Urinary bladder (tissue), 3 donors: ENCODE measurements at regions not wholly inside any gene's neighbourhood (a gene's known extent, or its start where the extent isn't known, plus 50 kb on each side); places are given as distances from the start of the nearest gene placed in this dataset.
"Not testable (repeated sequence)": the region's sequence is repeated elsewhere in the genome, so short reads cannot be mapped to it uniquely, and the experiment has no call there.

Experiments used
- DNase-seq: peaks from one replicate; pipeline ENCODE4 v3.0.0-alpha.2; 2015; ENCODE audit errors: extremely low spot score
- H3K27ac ChIP-seq: one replicate; pipeline ENCODE4 v1.5.1; 2013; ENCODE audit warnings: low read depth, mild to moderate bottlenecking, moderate library complexity
- H3K36me3 ChIP-seq: one replicate; pipeline ENCODE4 v1.6.1; 2013; ENCODE audit warnings: mild to moderate bottlenecking, moderate library complexity; ENCODE audit not compliant: insufficient read depth
- H3K4me1 ChIP-seq: one replicate; pipeline ENCODE4 v1.6.1; 2013; ENCODE audit warnings: mild to moderate bottlenecking, moderate library complexity; ENCODE audit not compliant: insufficient read depth
- H3K4me3 ChIP-seq: one replicate; pipeline ENCODE4 v1.5.1; 2013; ENCODE audit warnings: low read depth, low read length
- WGBS: extraction: QIAGEN DNeasy Blood & Tissue Kit; methylation state at CpG from one replicate; pipeline ENCODE4 v1.1.7; 2013; 5-methylcytosine and 5-hydroxymethylcytosine counted together
- donor health status: healthy with polysubstance abuse.
- donor health status: healthy.

GRCh38 chr3:110504401-110504800, 567.2 kb upstream of the NECTIN3 start:
- WGBS: 81% methylated on average over 2 of the region's 2 CpGs

DNA sequence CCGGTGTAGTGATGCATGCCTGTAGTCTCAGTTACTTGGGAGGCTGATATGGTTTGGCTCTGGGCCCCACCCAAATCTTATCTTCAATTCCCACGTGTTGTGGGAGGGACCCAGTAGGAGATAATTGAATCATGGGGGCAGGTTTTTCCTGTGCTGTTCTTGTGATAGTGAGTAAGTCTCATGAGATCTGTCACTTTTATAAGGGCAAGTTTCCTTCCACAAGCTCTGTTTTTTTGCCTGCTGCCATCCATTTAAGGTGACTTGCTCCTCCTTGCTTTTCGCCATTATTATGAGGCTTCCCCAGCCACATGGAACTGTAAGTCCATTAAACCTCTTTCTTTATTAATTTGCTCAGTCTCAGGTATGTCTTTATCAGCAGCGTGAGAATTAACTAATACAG, 566.7 kb upstream of the NECTIN3 start:
- H3K4me3 ChIP-seq: no peak overlapping the region
- no peak overlapping the region for H3K27ac ChIP-seq
- no peaks in the 10 kb centered on the region for H3K36me3 ChIP-seq
- 72% methylated on average over 4 of the region's 4 CpGs for WGBS
- H3K4me1 ChIP-seq: no peaks in the 10 kb centered on the region
- DNase-seq: no peak

More at GRCh38 chr3:110504401-110504800, 567.2 kb upstream of the NECTIN3 start:
- no peak for DNase-seq
- H3K4me1 ChIP-seq: no peaks in the 10 kb centered on the region
- H3K4me3 ChIP-seq: no peak overlapping the region
- H3K27ac ChIP-seq: no peak overlapping the region
- no peaks in the 10 kb centered on the region for H3K36me3 ChIP-seq

- no peaks in the 10 kb centered on the region for H3K4me1 ChIP-seq
- no peak overlapping the region for H3K27ac ChIP-seq
- no peaks in the 10 kb centered on the region for H3K36me3 ChIP-seq
- H3K4me3 ChIP-seq: no peak overlapping the region
- WGBS: 80% methylated on average over 4 of the region's 4 CpGs
- no peak for DNase-seq
These were observed 564.7 kb upstream of the NECTIN3 start for GRCh38 chr3:110506890-110507289.

DNA sequence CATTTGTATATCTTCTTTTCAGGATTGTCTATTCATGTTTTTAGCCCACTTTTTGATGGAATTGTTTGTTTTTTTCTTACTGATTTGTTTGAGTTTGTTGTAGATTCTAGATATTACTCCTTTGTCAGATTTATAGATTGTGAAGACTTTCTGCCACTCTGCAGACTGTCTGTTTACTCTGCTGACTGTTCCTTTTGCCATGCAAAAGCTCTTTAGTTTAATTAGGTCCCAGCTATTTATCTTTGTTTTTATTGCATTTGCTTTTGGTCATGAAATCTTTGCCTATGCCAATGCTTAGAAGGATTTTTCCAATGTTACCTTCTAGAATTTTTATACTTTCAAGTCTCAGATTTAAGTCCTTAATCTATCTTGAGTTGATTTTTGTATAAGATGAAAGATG, 564.0 kb upstream of the NECTIN3 start:
- H3K36me3 ChIP-seq, DNase-seq, H3K4me1 ChIP-seq, H3K4me3 ChIP-seq, H3K27ac ChIP-seq: not testable (repeated sequence)

DNA sequence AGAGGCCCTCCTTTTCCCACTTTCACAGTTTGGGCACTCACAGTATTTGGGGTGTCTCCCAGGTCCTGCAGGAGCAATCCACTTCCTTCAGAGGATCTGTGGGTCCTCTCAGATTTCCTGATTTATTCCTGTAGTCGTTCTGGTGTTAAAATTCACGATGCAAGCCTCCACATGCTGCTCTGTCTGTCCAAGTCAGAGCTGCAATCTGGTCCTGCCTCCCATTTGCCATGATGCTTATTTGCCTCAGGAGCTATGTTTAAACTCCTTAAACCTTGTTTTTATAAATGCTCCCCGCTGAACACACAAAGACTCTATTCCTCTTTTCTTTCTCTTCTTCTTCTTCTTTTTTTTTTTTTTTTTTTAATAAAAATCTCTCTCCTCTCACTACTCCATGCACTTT, 558.7 kb upstream of the NECTIN3 start:
- no peak overlapping the region for H3K27ac ChIP-seq
- no peaks in the 10 kb centered on the region for H3K4me1 ChIP-seq
- WGBS: 61% methylated on average over 3 of the region's 3 CpGs
- no peak for DNase-seq
- no peak overlapping the region for H3K4me3 ChIP-seq
- H3K36me3 ChIP-seq: no peaks in the 10 kb centered on the region

DNA sequence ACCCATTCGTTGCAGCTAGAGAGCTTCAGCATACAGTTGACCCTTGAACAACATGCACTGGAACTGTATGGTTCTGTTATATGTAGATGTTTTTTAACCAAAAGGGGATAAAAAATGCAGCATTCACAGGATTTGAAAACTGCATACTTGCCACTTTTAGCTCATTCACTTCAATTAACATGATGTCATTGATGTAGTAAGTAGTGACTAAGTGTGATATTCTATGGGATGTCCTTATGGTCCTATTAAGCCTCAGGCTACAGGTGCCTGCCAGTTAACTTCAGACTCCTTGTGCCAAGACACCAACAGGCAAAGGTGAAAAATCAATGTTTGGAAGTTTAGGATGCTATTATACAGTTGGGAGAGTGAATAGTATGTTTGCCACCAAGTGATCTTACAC, 553.6 kb upstream of the NECTIN3 start:
- no peaks in the 10 kb centered on the region for H3K36me3 ChIP-seq
- no peak for DNase-seq
- no peak overlapping the region for H3K27ac ChIP-seq
- 81% methylated on average over 1 of the region's 1 CpG for WGBS
- H3K4me3 ChIP-seq: no peak overlapping the region
- H3K4me1 ChIP-seq: no peaks in the 10 kb centered on the region

GRCh38 chr3:110519071-110519470, 552.5 kb upstream of the NECTIN3 start:
- H3K4me1 ChIP-seq: no peaks in the 10 kb centered on the region
- H3K36me3 ChIP-seq: no peaks in the 10 kb centered on the region
- no peak overlapping the region for H3K4me3 ChIP-seq
- WGBS: 54% methylated on average over 1 of the region's 1 CpG
- no peak for DNase-seq
- no peak overlapping the region for H3K27ac ChIP-seq

GRCh38 chr3:110521019-110521418, 550.6 kb upstream of the NECTIN3 start:
- H3K27ac ChIP-seq: no peak overlapping the region
- WGBS: 73% methylated on average over 2 of the region's 2 CpGs
- no peak for DNase-seq
- no peak overlapping the region for H3K4me3 ChIP-seq
- no peaks in the 10 kb centered on the region for H3K4me1 ChIP-seq
- no peaks in the 10 kb centered on the region for H3K36me3 ChIP-seq

- 80% methylated on average over 6 of the region's 6 CpGs for WGBS
- DNase-seq: not testable (repeated sequence)
These were observed 546.0 kb upstream of the NECTIN3 start for GRCh38 chr3:110525558-110526064.

DNA sequence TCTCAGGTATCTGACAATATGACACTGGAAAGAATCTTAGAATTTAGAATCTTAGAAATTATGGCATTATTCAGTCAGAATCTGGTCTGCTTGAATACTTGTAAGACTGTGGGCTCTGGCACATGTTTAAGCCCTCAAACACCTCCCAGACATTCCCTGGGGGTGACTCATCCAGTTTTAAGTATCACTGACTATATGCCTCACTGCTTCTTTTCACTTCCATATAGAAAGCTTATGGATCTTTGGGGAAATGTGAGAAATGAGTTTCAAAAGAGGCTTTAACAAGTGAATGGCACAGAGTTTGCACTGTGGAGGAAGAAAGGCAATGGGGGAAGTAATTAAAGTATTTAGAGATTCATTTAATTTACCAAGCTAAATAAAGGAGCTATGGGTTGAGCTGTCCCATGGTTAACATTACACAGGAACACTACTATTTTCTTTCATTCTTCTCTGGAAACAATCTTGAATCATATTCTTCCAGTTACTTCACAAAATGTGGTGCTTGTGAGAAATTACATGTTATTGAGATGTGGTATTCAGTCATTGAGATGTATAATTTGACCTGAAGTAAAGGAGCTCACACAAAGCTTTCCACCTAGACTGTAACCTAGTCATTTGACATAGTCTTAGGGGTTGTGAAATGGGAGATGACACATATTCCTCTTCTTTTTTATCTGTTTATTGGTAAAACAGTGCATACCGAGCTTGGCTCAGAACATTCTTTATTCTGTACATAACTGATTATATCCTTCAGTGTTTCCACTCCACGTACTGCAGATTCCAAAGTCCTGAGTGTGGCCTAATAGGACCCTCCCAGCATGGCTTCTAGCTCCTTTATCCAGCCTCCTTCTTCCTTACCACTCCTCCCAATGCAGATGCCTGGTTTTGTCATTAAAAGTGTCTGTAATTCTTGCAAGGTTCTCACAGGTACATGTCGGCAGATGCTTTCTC, 544.6 kb upstream of the NECTIN3 start:
- no peaks in the 10 kb centered on the region for H3K36me3 ChIP-seq
- H3K27ac ChIP-seq: no peak overlapping the region
- WGBS: 47% methylated on average over 3 of the region's 3 CpGs
- no peak for DNase-seq
- no peaks in the 10 kb centered on the region for H3K4me1 ChIP-seq
- no peak overlapping the region for H3K4me3 ChIP-seq

More at GRCh38 chr3:110525558-110526064, 546.0 kb upstream of the NECTIN3 start:
- not testable (repeated sequence) for H3K4me1 ChIP-seq, H3K36me3 ChIP-seq, H3K27ac ChIP-seq, H3K4me3 ChIP-seq

DNA sequence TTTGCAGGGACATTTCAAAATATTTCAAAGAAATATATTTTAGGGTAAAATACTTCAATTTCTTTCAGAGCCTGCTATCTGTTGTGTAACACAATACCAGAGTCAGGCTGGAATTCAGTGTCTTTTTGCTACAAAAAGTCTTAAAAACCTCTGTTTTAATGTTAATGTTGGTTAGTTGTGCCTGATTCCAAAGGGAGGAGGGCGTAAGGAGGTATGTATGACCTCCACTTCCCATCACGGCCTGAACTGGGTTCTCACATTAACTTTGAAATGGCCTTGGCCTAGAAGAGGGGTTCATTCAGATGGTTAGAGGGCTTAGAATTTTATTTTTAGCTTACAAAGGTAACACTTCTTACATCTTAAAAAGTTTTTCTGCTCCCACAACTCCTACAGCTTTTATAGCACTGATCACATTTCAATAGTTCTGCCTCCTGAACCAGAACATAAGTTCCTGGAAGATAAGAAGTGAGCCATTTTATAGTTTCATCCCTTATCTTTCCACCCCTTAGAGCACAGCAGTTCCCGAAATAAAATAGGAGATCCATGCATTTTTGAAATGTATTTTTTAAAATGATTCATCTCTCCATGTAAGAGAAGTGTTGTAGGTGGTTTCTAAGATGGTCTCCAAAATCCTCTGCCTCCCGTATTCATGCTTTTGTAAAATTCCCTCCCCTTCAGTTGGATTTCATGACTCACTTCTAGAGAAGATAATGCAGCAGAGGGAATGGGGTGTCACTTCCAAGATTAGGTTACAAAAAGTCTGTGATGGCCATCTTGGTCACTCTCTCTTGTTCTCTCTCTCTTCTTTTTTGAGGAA, 543.1 kb upstream of the NECTIN3 start:
- no peak for DNase-seq
- whole genome bisulfite sequencing: 87% methylated on average over 4 of the region's 4 CpGs
- Histone ChIP-seq H3K27ac (no peak overlapping the region), H3K36me3 (no peaks in the 10 kb centered on the region), H3K4me3 (no peak overlapping the region), H3K4me1 (no peaks in the 10 kb centered on the region)

GRCh38 chr3:110530902-110531301, 540.7 kb upstream of the NECTIN3 start:
- Histone ChIP-seq H3K4me1 (no peaks in the 10 kb centered on the region), H3K36me3 (no peaks in the 10 kb centered on the region), H3K4me3 (no peak overlapping the region), H3K27ac (no peak overlapping the region)
- 48% methylated on average over 2 of the region's 2 CpGs for whole genome bisulfite sequencing
- no peak for DNase-seq

- no peaks in the 10 kb centered on the region for H3K36me3 ChIP-seq
- DNase-seq: no peak
- H3K4me3 ChIP-seq: no peak overlapping the region
- no peaks in the 10 kb centered on the region for H3K4me1 ChIP-seq
- no peak overlapping the region for H3K27ac ChIP-seq
These were observed 538.5 kb upstream of the NECTIN3 start for GRCh38 chr3:110533089-110533488.
